GM12878 (cell line): ENCODE measurements at regions not wholly inside any gene's neighbourhood (a gene's known extent, or its start where the extent isn't known, plus 50 kb on each side); places are given as distances from the start of the nearest gene placed in this dataset.

ENCODE experiments used
- ATAC-seq: fragments of 200-7000 bp; cut with Tn5 transposase; 3 replicates; pipeline ENCODE4 v1.9.1; 2020; ENCODE audit warnings: mild to moderate bottlenecking, moderate library complexity
- BruUV-seq: library from RNA; stranded (reverse); fragments of 400-500 nt; replicated peaks from 2 replicates; lab custom pipeline; 2021; lab: Mats Ljungman, UMichigan
- CTCF ChIA-PET: fragments of 300-600 bp; sonication (Branson Sonifier 250); formaldehyde crosslinking; extraction: SDS; loops from one replicate; lab custom pipeline; 2021; ENCODE audit warnings: inconsistent platforms; lab: Yijun Ruan, JAX
- POLR2A ChIA-PET: fragments of 350-600 bp; formaldehyde crosslinking; extraction: SDS; loops from one replicate; lab custom pipeline; 2021; ENCODE audit warnings: inconsistent platforms; lab: Charles Lee
- RAD21 ChIA-PET: fragments of 300-600 bp; sonication (Branson Sonifier 250); formaldehyde crosslinking; loops from one replicate; lab custom pipeline; 2023; ENCODE audit warnings: antibody characterized with exemption; ENCODE audit not compliant: unreplicated experiment; lab: Charles Lee
- SMC1A ChIA-PET: fragments of 300-600 bp; sonication (Branson Sonifier 250); formaldehyde crosslinking; loops from one replicate; lab custom pipeline; 2023; ENCODE audit not compliant: unreplicated experiment, uncharacterized antibody; lab: Charles Lee
- DNase-seq: peaks from one replicate; pipeline ENCODE4 v3.0.0-alpha.2; 2011; ENCODE audit warnings: low read depth, low spot score
- FAIRE-seq: peaks from 3 replicates; lab custom pipeline; 2011; peaks lifted over from hg19 to GRCh38; lab: Jason Lieb, UNC
- H2AFZ ChIP-seq: 2 replicates; pipeline ENCODE4 v1.6.0; 2011; ENCODE audit warnings: low read depth, low read length, control low read depth; ENCODE audit not compliant: control insufficient read depth
- H3K27ac ChIP-seq: 2 replicates; pipeline ENCODE4 v1.5.1; 2011; ENCODE audit warnings: control low read depth; ENCODE audit not compliant: control insufficient read depth, insufficient read depth
- H3K27me3 ChIP-seq, 2 experiments: replicated peaks in 1 of 2; 2 replicates each; pipeline versions ENCODE4 v1.6.0 to v1.6.1; 2011; ENCODE audit warnings: low read length in 1 of 2; ENCODE audit not compliant: control insufficient read depth in 2 of 2, insufficient read depth in 2 of 2
- H3K36me3 ChIP-seq, 2 experiments: 2 replicates each; pipeline ENCODE4 v1.5.1; 2011; ENCODE audit warnings: low read length in 1 of 2; ENCODE audit not compliant: control insufficient read depth in 2 of 2, insufficient read depth in 2 of 2
- H3K4me1 ChIP-seq: 2 replicates; pipeline ENCODE4 v1.6.1; 2011; ENCODE audit warnings: mild to moderate bottlenecking, low read length, moderate library complexity, mixed read lengths; ENCODE audit not compliant: control insufficient read depth, insufficient read depth
- H3K4me2 ChIP-seq: 2 replicates; pipeline ENCODE4 v1.6.0; 2011; ENCODE audit warnings: control low read depth; ENCODE audit not compliant: control insufficient read depth, insufficient read depth
- H3K4me3 ChIP-seq: fragments of 200-600 bp; sonication (generic); 2 replicates; pipeline ENCODE4 v1.5.1; 2016
- H3K79me2 ChIP-seq: 2 replicates; pipeline ENCODE4 v1.6.0; 2011; ENCODE audit warnings: low read length; ENCODE audit not compliant: control insufficient read depth, insufficient read depth
- H3K9ac ChIP-seq: 2 replicates; pipeline ENCODE4 v1.8.0; 2011; ENCODE audit warnings: low read length, control low read depth, mixed read lengths; ENCODE audit not compliant: control insufficient read depth, insufficient read depth
- H3K9me3 ChIP-seq: replicated peaks from 3 replicates; pipeline ENCODE4 v1.5.1; 2011; ENCODE audit warnings: mild to moderate bottlenecking, low read length; ENCODE audit not compliant: control insufficient read depth, insufficient read depth
- H4K20me1 ChIP-seq: 2 replicates; pipeline ENCODE4 v1.6.0; 2011; ENCODE audit not compliant: control insufficient read depth, insufficient read depth
- BACH1 ChIP-seq: fragments of 450-650 bp; IDR thresholded peaks from 2 replicates; pipeline ENCODE4 v1.6.1; 2017; ENCODE audit warnings: mild to moderate bottlenecking, borderline replicate concordance
- BCLAF1 ChIP-seq: fragments of 450-650 bp; IDR thresholded peaks from 2 replicates; pipeline ENCODE4 v1.6.1; 2017; ENCODE audit warnings: antibody characterized with exemption, mild to moderate bottlenecking, moderate library complexity
- CBX5 ChIP-seq: sonication (generic); IDR thresholded peaks from 2 replicates; pipeline ENCODE4 v1.6.1; 2016; ENCODE audit warnings: low read depth, moderate library complexity, mild to moderate bottlenecking, inconsistent platforms
- EGR1 ChIP-seq, 2 experiments: IDR thresholded peaks; 1 replicate in 1 of 2; 2 replicates in 1 of 2; pipeline ENCODE4 v1.6.1; 2011 to 2012; ENCODE audit warnings: low read depth in 2 of 2, low read length in 2 of 2, borderline replicate concordance in 1 of 2, mild to moderate bottlenecking in 1 of 2, moderate library complexity in 1 of 2
- IKZF2 ChIP-seq, 2 experiments: fragments of 450-650 bp; IDR thresholded peaks; 2 replicates each; pipeline ENCODE4 v1.6.1; 2017; ENCODE audit warnings: mild to moderate bottlenecking in 2 of 2, moderate library complexity in 2 of 2
- NR2C2 ChIP-seq: IDR thresholded peaks from 2 replicates; pipeline ENCODE4 v1.6.1; 2011; ENCODE audit warnings: borderline replicate concordance, low read depth; ENCODE audit not compliant: control insufficient read depth, insufficient read length
- SIX5 ChIP-seq: IDR thresholded peaks from 2 replicates; pipeline ENCODE4 v1.6.1; 2011; ENCODE audit warnings: mild to moderate bottlenecking, low read depth, low read length, moderate library complexity; ENCODE audit not compliant: severe bottlenecking
- STAT3 ChIP-seq: IDR thresholded peaks from 2 replicates; pipeline ENCODE4 v1.6.1; 2011; ENCODE audit warnings: low read depth, low read length, improper control_type of control experiment
- TARDBP ChIP-seq: IDR thresholded peaks from 2 replicates; pipeline ENCODE4 v1.6.1; 2016; ENCODE audit warnings: borderline replicate concordance
- ZBTB40 ChIP-seq: fragments of 450-650 bp; IDR thresholded peaks from 2 replicates; pipeline ENCODE4 v1.6.1; 2016; ENCODE audit warnings: mild to moderate bottlenecking, moderate library complexity, borderline replicate concordance
- ZZZ3 ChIP-seq: IDR thresholded peaks from 2 replicates; pipeline ENCODE4 v1.6.1; 2011; ENCODE audit warnings: low read depth; ENCODE audit not compliant: control insufficient read depth, insufficient read length
- WGBS: methylation state at CpG from one replicate; pipeline ENCODE4 v1.1.6; 2016; ENCODE audit warnings: low lambda C conversion rate; ENCODE audit not compliant: insufficient replicate concordance, insufficient coverage; ENCODE audit errors: missing lambda C conversion rate; 5-methylcytosine and 5-hydroxymethylcytosine counted together
- in situ Hi-C: fragments of 300-500 bp; cut with MboI; formaldehyde crosslinking; loops from 9 replicates; pipeline ENCODE4 v1.14.3; 2018; ENCODE audit warnings: mixed read lengths
- intact Hi-C: fragments of 100-400 bp; cut with micrococcal nuclease; formaldehyde crosslinking; loops from one replicate; pipeline ENCODE4 v1.14.2; 2022; ENCODE audit not compliant: unreplicated experiment
- TF ChIP-seq, protein P1 (sequence below): fragments of 150-350 bp; IDR thresholded peaks from 2 replicates; pipeline ENCODE4 v1.6.1; 2016; ENCODE audit warnings: low read depth, low read length
- TF ChIP-seq, protein P2 (sequence below): IDR thresholded peaks from 2 replicates; pipeline ENCODE4 v1.6.1; 2012; ENCODE audit warnings: low read depth, low read length, improper control_type of control experiment

DNA sequence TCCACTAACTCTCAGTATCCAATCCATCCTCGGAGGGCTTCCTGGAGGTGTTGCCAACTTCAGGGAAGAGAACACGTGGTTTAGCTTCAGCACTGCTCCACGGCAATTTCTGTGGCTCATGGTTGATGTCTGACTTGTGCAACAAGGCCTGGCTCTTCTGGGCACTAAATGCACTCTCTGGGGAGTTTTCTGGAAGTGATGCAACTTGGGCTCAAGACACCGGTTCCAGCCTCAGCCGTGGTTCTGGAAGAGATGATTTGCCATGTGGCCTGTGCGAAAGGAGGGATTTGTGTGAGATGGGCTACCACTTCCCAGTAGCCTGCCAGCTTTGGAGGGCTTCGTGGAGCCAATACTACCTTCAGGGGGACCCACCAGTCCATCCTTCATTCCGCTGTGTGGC is 118.6 kb upstream of the RTL1 start:
- Histone ChIP-seq H4K20me1 (no peaks in the 10 kb centered on the region), H2AFZ (no peak overlapping the region), H3K4me2 (no peak overlapping the region), H3K36me3 (no peaks in the 10 kb centered on the region), H3K27me3 (no peaks in the 10 kb centered on the region), H3K27ac (no peak overlapping the region), H3K4me1 (no peaks in the 10 kb centered on the region), H3K9ac (no peak overlapping the region), H3K4me3 (no peak overlapping the region), H3K79me2 (no peaks in the 10 kb centered on the region), H3K9me3 (no peaks in the 10 kb centered on the region; the same call in 2 of the 3 replicates)
- TF ChIP-seq IKZF2 (IDR thresholded peaks at IDR 0.05) (no peak), CBX5 (no peak), BCLAF1 (no peak), STAT3 (no peak), SIX5 (no peak), TARDBP (no peak), BACH1 (no peak), NR2C2 (no peak), EGR1 (IDR thresholded peaks at IDR 0.05; ENCODE audit: borderline replicate concordance in 1 of 2, low read depth in 2 of 2, low read length in 2 of 2) (no peak), ZZZ3 (no peak), ZBTB40 (no peak)
- TF ChIP-seq, protein P1, sequence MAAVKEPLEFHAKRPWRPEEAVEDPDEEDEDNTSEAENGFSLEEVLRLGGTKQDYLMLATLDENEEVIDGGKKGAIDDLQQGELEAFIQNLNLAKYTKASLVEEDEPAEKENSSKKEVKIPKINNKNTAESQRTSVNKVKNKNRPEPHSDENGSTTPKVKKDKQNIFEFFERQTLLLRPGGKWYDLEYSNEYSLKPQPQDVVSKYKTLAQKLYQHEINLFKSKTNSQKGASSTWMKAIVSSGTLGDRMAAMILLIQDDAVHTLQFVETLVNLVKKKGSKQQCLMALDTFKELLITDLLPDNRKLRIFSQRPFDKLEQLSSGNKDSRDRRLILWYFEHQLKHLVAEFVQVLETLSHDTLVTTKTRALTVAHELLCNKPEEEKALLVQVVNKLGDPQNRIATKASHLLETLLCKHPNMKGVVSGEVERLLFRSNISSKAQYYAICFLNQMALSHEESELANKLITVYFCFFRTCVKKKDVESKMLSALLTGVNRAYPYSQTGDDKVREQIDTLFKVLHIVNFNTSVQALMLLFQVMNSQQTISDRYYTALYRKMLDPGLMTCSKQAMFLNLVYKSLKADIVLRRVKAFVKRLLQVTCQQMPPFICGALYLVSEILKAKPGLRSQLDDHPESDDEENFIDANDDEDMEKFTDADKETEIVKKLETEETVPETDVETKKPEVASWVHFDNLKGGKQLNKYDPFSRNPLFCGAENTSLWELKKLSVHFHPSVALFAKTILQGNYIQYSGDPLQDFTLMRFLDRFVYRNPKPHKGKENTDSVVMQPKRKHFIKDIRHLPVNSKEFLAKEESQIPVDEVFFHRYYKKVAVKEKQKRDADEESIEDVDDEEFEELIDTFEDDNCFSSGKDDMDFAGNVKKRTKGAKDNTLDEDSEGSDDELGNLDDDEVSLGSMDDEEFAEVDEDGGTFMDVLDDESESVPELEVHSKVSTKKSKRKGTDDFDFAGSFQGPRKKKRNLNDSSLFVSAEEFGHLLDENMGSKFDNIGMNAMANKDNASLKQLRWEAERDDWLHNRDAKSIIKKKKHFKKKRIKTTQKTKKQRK = no peak
- TF ChIP-seq, protein P2, sequence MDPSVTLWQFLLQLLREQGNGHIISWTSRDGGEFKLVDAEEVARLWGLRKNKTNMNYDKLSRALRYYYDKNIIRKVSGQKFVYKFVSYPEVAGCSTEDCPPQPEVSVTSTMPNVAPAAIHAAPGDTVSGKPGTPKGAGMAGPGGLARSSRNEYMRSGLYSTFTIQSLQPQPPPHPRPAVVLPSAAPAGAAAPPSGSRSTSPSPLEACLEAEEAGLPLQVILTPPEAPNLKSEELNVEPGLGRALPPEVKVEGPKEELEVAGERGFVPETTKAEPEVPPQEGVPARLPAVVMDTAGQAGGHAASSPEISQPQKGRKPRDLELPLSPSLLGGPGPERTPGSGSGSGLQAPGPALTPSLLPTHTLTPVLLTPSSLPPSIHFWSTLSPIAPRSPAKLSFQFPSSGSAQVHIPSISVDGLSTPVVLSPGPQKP = no peak
- POLR2A ChIA-PET = no interaction called here
- DNase-seq (no peak), FAIRE-seq (no peak), ATAC-seq (no peak)
- 18% methylated on average over 8 of the region's 8 CpGs for WGBS
- RAD21 ChIA-PET = no interaction called here
- intact Hi-C loops = no loop called here
- CTCF ChIA-PET = no interaction called here
- SMC1A ChIA-PET = no interaction called here
- BruUV-seq = no TSS peak
- in situ Hi-C loops = no loop called here
